ENCODE measurements at regions not wholly inside any gene's neighbourhood (a gene's known extent, or its start where the extent isn't known, plus 50 kb on each side); places are given as distances from the start of the nearest gene placed in this dataset.

DNA sequence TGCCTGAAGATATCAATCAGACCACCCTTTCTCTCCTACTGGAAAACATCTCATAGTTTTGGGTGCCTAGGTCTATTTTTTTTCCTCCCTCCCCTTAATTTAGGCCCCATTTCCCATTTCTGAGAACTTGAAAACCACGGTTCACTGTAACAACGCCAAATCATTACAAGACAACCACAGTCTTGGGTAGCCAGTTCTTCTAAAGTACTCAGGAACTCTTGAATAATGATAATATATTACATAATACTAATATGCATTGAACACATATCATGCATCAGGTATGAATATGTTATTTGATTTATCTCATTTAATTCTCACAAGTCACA, 185.1 kb upstream of the ADO start:
- H3K4me2 ChIP-seq (ENCODE audit: low read length) = no peak overlapping the region
- TF ChIP-seq, protein P1, sequence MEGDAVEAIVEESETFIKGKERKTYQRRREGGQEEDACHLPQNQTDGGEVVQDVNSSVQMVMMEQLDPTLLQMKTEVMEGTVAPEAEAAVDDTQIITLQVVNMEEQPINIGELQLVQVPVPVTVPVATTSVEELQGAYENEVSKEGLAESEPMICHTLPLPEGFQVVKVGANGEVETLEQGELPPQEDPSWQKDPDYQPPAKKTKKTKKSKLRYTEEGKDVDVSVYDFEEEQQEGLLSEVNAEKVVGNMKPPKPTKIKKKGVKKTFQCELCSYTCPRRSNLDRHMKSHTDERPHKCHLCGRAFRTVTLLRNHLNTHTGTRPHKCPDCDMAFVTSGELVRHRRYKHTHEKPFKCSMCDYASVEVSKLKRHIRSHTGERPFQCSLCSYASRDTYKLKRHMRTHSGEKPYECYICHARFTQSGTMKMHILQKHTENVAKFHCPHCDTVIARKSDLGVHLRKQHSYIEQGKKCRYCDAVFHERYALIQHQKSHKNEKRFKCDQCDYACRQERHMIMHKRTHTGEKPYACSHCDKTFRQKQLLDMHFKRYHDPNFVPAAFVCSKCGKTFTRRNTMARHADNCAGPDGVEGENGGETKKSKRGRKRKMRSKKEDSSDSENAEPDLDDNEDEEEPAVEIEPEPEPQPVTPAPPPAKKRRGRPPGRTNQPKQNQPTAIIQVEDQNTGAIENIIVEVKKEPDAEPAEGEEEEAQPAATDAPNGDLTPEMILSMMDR (IDR thresholded peaks at IDR 0.05) = no peak
- H3K27me3 ChIP-seq (ENCODE audit: control insufficient read depth, insufficient read depth, low read length) = no peaks in the 10 kb centered on the region
- no peak overlapping the region for H3K9ac ChIP-seq
- H3K36me3 ChIP-seq (ENCODE audit: control insufficient read depth, insufficient read depth, low read length) = no peaks in the 10 kb centered on the region
- H3K79me2 ChIP-seq = no peaks in the 10 kb centered on the region
- H2AFZ ChIP-seq = no peak overlapping the region
- H3K4me1 ChIP-seq = no peaks in the 10 kb centered on the region
- H3K4me3 ChIP-seq (ENCODE audit: low read depth, low read length) = no peak overlapping the region
- H3K9me3 ChIP-seq (ENCODE audit: control insufficient read depth, low read length) = no peaks in the 10 kb centered on the region
- no peak overlapping the region for H3K27ac ChIP-seq

- H3K36me3 ChIP-seq (ENCODE audit: control insufficient read depth, insufficient read depth, low read length) = no peaks in the 10 kb centered on the region
- H3K79me2 ChIP-seq = no peaks in the 10 kb centered on the region
- no peak overlapping the region for H3K27ac ChIP-seq
- H3K9me3 ChIP-seq (ENCODE audit: control insufficient read depth, low read length) = no peaks in the 10 kb centered on the region
- no peaks in the 10 kb centered on the region for H3K4me1 ChIP-seq
- no peak overlapping the region for H3K4me2 ChIP-seq (ENCODE audit: low read length)
- H3K4me3 ChIP-seq (ENCODE audit: low read depth, low read length) = no peak overlapping the region
- TF ChIP-seq, protein P1 (IDR thresholded peaks at IDR 0.05) = no peak
- no peak overlapping the region for H2AFZ ChIP-seq
- H3K27me3 ChIP-seq (ENCODE audit: control insufficient read depth, insufficient read depth, low read length) = no peaks in the 10 kb centered on the region
- H3K9ac ChIP-seq = no peak overlapping the region
These were observed 184.0 kb upstream of the ADO start for GRCh38 chr10:62620491-62620890.

DNA sequence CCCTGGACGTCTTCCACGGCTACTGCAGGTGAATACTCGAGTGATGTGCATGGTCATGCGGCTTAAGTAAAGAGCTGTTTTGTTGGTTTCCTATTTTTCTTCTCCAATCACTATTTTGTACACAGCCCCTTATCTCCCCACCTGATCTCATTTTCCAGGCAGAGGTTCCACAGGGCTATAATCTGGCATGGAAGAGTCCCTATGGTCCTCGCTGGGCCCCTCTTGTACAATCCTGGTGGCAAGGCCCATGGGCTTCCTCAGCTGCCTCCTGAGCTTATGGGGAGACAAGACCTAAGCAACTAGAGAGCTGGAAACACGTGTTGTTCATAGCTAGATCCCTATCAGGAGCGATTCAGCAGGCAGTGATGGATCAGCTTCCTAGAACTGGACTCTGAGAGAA, 181.3 kb upstream of the ADO start:
- H3K36me3 ChIP-seq (ENCODE audit: control insufficient read depth, insufficient read depth, low read length) = no peaks in the 10 kb centered on the region
- TF ChIP-seq, protein P1 (IDR thresholded peaks at IDR 0.05) = no peak
- no peak overlapping the region for H3K4me3 ChIP-seq (ENCODE audit: low read depth, low read length)
- no peaks in the 10 kb centered on the region for H3K79me2 ChIP-seq
- H3K9ac ChIP-seq = no peak overlapping the region
- no peaks in the 10 kb centered on the region for H3K27me3 ChIP-seq (ENCODE audit: control insufficient read depth, insufficient read depth, low read length)
- H3K9me3 ChIP-seq (ENCODE audit: control insufficient read depth, low read length) = no peaks in the 10 kb centered on the region
- no peaks in the 10 kb centered on the region for H3K4me1 ChIP-seq
- H3K27ac ChIP-seq = no peak overlapping the region
- H3K4me2 ChIP-seq (ENCODE audit: low read length) = no peak overlapping the region
- H2AFZ ChIP-seq = no peak overlapping the region

DNA sequence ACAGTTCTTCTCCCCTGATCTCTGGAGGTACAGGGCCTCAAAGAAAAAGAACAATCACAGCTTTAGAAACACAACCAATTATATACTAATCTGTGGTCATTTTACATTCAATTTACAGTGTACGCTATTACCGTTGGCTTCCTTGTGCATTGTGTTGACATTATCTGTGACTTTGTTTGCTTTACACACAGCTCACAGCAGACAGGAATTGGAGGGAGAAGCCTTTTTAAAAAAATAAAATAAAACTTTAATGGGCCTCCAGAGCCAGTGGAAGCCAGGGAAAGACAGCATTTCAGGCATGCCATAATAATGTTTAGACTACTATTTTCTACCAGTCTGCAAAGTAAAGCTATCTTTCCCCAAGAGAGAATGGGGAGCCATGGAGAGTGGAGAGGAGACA, 179.0 kb upstream of the ADO start:
- no peaks in the 10 kb centered on the region for H3K27me3 ChIP-seq (ENCODE audit: control insufficient read depth, insufficient read depth, low read length)
- no peak overlapping the region for H3K27ac ChIP-seq
- H3K79me2 ChIP-seq = no peaks in the 10 kb centered on the region
- H3K4me1 ChIP-seq = no peaks in the 10 kb centered on the region
- H3K4me2 ChIP-seq (ENCODE audit: low read length) = no peak overlapping the region
- H2AFZ ChIP-seq = no peak overlapping the region
- TF ChIP-seq, protein P1 (IDR thresholded peaks at IDR 0.05) = no peak
- H3K36me3 ChIP-seq (ENCODE audit: control insufficient read depth, insufficient read depth, low read length) = no peaks in the 10 kb centered on the region
- H3K4me3 ChIP-seq (ENCODE audit: low read depth, low read length) = no peak overlapping the region
- H3K9ac ChIP-seq = no peak overlapping the region
- no peaks in the 10 kb centered on the region for H3K9me3 ChIP-seq (ENCODE audit: control insufficient read depth, low read length)

- Histone ChIP-seq H3K4me2 (ENCODE audit: low read length) (no peak overlapping the region), H2AFZ (no peak overlapping the region), H3K27ac (no peak overlapping the region), H3K27me3 (ENCODE audit: control insufficient read depth, insufficient read depth, low read length) (no peaks in the 10 kb centered on the region), H3K4me1 (no peaks in the 10 kb centered on the region), H3K36me3 (ENCODE audit: control insufficient read depth, insufficient read depth, low read length) (no peaks in the 10 kb centered on the region), H3K4me3 (ENCODE audit: low read depth, low read length) (no peak overlapping the region), H3K9me3 (ENCODE audit: control insufficient read depth, low read length) (no peaks in the 10 kb centered on the region), H3K9ac (no peak overlapping the region), H3K79me2 (no peaks in the 10 kb centered on the region)
- TF ChIP-seq, protein P1 (IDR thresholded peaks at IDR 0.05) = no peak
These were observed 178.4 kb upstream of the ADO start for GRCh38 chr10:62626079-62626478.
